ENCODE measurements at regions not wholly inside any gene's neighbourhood (a gene's known extent, or its start where the extent isn't known, plus 50 kb on each side); places are given as distances from the start of the nearest gene placed in this dataset.

GRCh38 chr11:42576318-42576717 lies 735.5 kb upstream of the API5 start:
- Mint-ChIP-seq H3K9me3 (peaks cover 0 to 15% (median 7%) of the 10 kb centered on the region in 8 donors), H3K4me1 (no peaks in the 10 kb centered on the region), H3K4me3 (no peak overlapping the region), H3K27me3 (no peaks in the 10 kb centered on the region), H3K27ac (no peak overlapping the region), H3K36me3 (no peaks in the 10 kb centered on the region)
- ChIA-PET CTCF (ENCODE audit: partially characterized antibody) (no interaction called here), POLR2A (ENCODE audit: partially characterized antibody) (no interaction called here)
- intact Hi-C loops (cut with micrococcal nuclease), result no loop called here
- H3K36me3 ChIP-seq (ENCODE audit: insufficient read depth, low read length), result no peaks in the 10 kb centered on the region
- no peak overlapping the region for H3K27ac ChIP-seq (ENCODE audit: low read depth, low read length)
- H3K4me1 ChIP-seq (ENCODE audit: insufficient read depth, low read length), result no peaks in the 10 kb centered on the region
- H3K27me3 ChIP-seq (ENCODE audit: insufficient read depth, low read length), result no peaks in the 10 kb centered on the region
- H3K9me3 ChIP-seq (ENCODE audit: control insufficient read depth in 1 of 2, low read length in 2 of 2), result no peaks in the 10 kb centered on the region
- no peak overlapping the region for H3K4me3 ChIP-seq (ENCODE audit: low read length in 2 of 2)
- no peak for DNase-seq

GRCh38 chr11:42589286-42589685 lies 722.5 kb upstream of the API5 start:
- H3K4me1 ChIP-seq (ENCODE audit: insufficient read depth, low read length), result no peaks in the 10 kb centered on the region
- H3K36me3 ChIP-seq (ENCODE audit: insufficient read depth, low read length), result no peaks in the 10 kb centered on the region
- Mint-ChIP-seq H3K27me3 (no peaks in the 10 kb centered on the region), H3K4me3 (no peak overlapping the region), H3K4me1 (no peaks in the 10 kb centered on the region), H3K36me3 (no peaks in the 10 kb centered on the region), H3K9me3 (peaks cover 0 to 15% (median 4%) of the 10 kb centered on the region in 8 donors), H3K27ac (no peak overlapping the region)
- H3K4me3 ChIP-seq (ENCODE audit: low read length in 2 of 2), result no peak overlapping the region
- POLR2A ChIA-PET (ENCODE audit: partially characterized antibody), result no interaction called here
- no peaks in the 10 kb centered on the region for H3K9me3 ChIP-seq (ENCODE audit: control insufficient read depth in 1 of 2, low read length in 2 of 2)
- intact Hi-C loops (cut with micrococcal nuclease), result no loop called here
- no peak overlapping the region for H3K27ac ChIP-seq (ENCODE audit: low read depth, low read length)
- no peaks in the 10 kb centered on the region for H3K27me3 ChIP-seq (ENCODE audit: insufficient read depth, low read length)
- CTCF ChIA-PET (ENCODE audit: partially characterized antibody), result no interaction called here
- no peak for DNase-seq

- no peaks in the 10 kb centered on the region for H3K36me3 Mint-ChIP-seq
- DNase-seq, result no peak
- H3K27me3 ChIP-seq (ENCODE audit: insufficient read depth, low read length), result no peaks in the 10 kb centered on the region
- no peaks in the 10 kb centered on the region for H3K4me1 ChIP-seq (ENCODE audit: insufficient read depth, low read length)
- no peak overlapping the region for H3K27ac Mint-ChIP-seq
- H3K36me3 ChIP-seq (ENCODE audit: insufficient read depth, low read length), result no peaks in the 10 kb centered on the region
- H3K4me1 Mint-ChIP-seq, result no peaks in the 10 kb centered on the region
- intact Hi-C loops (cut with micrococcal nuclease), result no loop called here
- no peak overlapping the region for H3K4me3 ChIP-seq (ENCODE audit: low read length in 2 of 2)
- no peaks in the 10 kb centered on the region for H3K27me3 Mint-ChIP-seq
- H3K4me3 Mint-ChIP-seq, result no peak overlapping the region
- H3K27ac ChIP-seq (ENCODE audit: low read depth, low read length), result no peak overlapping the region
- H3K9me3 Mint-ChIP-seq, result peaks cover 0 to 15% (median 4%) of the 10 kb centered on the region in 8 donors
- H3K9me3 ChIP-seq (ENCODE audit: control insufficient read depth in 1 of 2, low read length in 2 of 2), result no peaks in the 10 kb centered on the region
- POLR2A ChIA-PET (ENCODE audit: partially characterized antibody), result no interaction called here
- CTCF ChIA-PET (ENCODE audit: partially characterized antibody), result no interaction called here
Observed at GRCh38 chr11:42591841-42592240, 720.0 kb upstream of the API5 start.

DNA sequence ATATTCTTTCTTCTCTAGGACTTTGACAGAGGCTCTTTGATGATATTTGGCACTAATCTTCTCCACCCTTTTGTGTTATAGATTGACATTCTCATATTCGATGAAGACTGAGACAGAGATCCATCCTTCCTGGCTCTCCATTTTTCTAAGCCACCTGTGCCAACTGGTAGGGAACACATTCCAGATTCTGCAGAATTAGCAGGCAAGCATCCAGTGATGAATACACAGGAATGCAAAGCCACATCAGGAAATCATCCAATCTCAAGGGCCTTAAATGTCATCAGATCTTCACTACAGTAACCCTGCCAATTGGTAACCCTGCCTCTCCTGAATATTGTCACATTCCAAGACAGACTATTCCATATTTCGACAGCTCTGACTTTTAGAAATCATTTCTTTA lies 718.4 kb upstream of the API5 start:
- Mint-ChIP-seq H3K4me1 (no peaks in the 10 kb centered on the region), H3K36me3 (no peaks in the 10 kb centered on the region), H3K27ac (no peak overlapping the region), H3K27me3 (no peaks in the 10 kb centered on the region), H3K4me3 (no peak overlapping the region), H3K9me3 (peaks cover 0 to 8% (median 3%) of the 10 kb centered on the region in 8 donors)
- H3K4me1 ChIP-seq (ENCODE audit: insufficient read depth, low read length), result no peaks in the 10 kb centered on the region
- no peak overlapping the region for H3K4me3 ChIP-seq (ENCODE audit: low read length in 2 of 2)
- no peaks in the 10 kb centered on the region for H3K27me3 ChIP-seq (ENCODE audit: insufficient read depth, low read length)
- POLR2A ChIA-PET (ENCODE audit: partially characterized antibody), result no interaction called here
- intact Hi-C loops (cut with micrococcal nuclease), result no loop called here
- H3K36me3 ChIP-seq (ENCODE audit: insufficient read depth, low read length), result no peaks in the 10 kb centered on the region
- CTCF ChIA-PET (ENCODE audit: partially characterized antibody), result no interaction called here
- no peaks in the 10 kb centered on the region for H3K9me3 ChIP-seq (ENCODE audit: control insufficient read depth in 1 of 2, low read length in 2 of 2)
- no peak overlapping the region for H3K27ac ChIP-seq (ENCODE audit: low read depth, low read length)
- no peak for DNase-seq

GRCh38 chr11:42595876-42596275 lies 715.9 kb upstream of the API5 start:
- H3K4me3 ChIP-seq (ENCODE audit: low read length in 2 of 2), result no peak overlapping the region
- intact Hi-C loops (cut with micrococcal nuclease), result no loop called here
- H3K36me3 Mint-ChIP-seq, result no peaks in the 10 kb centered on the region

DNA sequence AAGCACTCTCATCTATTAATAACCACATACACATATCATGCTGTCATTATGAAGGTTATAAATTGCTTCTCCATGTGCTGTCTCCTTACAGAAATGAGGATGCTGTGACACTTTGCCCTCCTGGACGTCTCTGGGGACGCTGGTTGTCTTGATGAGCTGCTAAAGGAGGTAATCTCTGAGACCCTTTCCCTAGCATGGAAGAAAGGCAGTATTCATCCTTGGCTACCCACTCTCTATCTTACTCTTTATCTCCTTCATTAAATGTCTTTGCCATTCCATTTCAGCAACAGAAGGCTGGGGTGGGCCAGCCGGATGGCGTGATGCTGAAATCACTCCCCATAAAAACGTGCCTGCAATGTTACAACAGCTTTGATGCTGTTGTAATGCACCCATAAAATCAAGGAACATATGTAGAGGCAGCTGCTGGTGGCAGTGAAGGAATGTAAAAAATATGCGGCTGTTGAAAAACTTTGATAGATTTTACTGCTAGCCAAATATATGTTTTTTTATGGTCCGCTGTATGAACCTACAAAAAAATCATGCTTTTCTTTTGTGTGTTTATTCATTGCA lies 715.1 kb upstream of the API5 start:
- no peaks in the 10 kb centered on the region for H3K27me3 ChIP-seq (ENCODE audit: insufficient read depth, low read length)
- H3K4me1 ChIP-seq (ENCODE audit: insufficient read depth, low read length), result no peaks in the 10 kb centered on the region
- ChIA-PET CTCF (ENCODE audit: partially characterized antibody) (no interaction called here), POLR2A (ENCODE audit: partially characterized antibody) (no interaction called here)
- H3K9me3 ChIP-seq (ENCODE audit: control insufficient read depth in 1 of 2, low read length in 2 of 2), result no peaks in the 10 kb centered on the region
- Mint-ChIP-seq H3K4me1 (no peaks in the 10 kb centered on the region), H3K27ac (no peak overlapping the region), H3K27me3 (no peaks in the 10 kb centered on the region), H3K4me3 (no peak overlapping the region), H3K9me3 (peaks cover 0 to 5% (median 3%) of the 10 kb centered on the region in 8 donors), H3K36me3 (no peaks in the 10 kb centered on the region)
- H3K27ac ChIP-seq (ENCODE audit: low read depth, low read length), result no peak overlapping the region
- H3K4me3 ChIP-seq (ENCODE audit: low read length in 2 of 2), result no peak overlapping the region
- intact Hi-C loops (cut with micrococcal nuclease), result no loop called here
- H3K36me3 ChIP-seq (ENCODE audit: insufficient read depth, low read length), result no peaks in the 10 kb centered on the region
- no peak for DNase-seq

More at GRCh38 chr11:42595876-42596275, 715.9 kb upstream of the API5 start:
- DNase-seq, result no peak
- Histone ChIP-seq H3K36me3 (ENCODE audit: insufficient read depth, low read length) (no peaks in the 10 kb centered on the region), H3K9me3 (ENCODE audit: control insufficient read depth in 1 of 2, low read length in 2 of 2) (no peaks in the 10 kb centered on the region), H3K4me1 (ENCODE audit: insufficient read depth, low read length) (no peaks in the 10 kb centered on the region), H3K27me3 (ENCODE audit: insufficient read depth, low read length) (no peaks in the 10 kb centered on the region), H3K27ac (ENCODE audit: low read depth, low read length) (no peak overlapping the region)
- Mint-ChIP-seq H3K9me3 (peaks cover 0 to 5% (median 3%) of the 10 kb centered on the region in 8 donors), H3K27me3 (no peaks in the 10 kb centered on the region), H3K27ac (no peak overlapping the region), H3K4me1 (no peaks in the 10 kb centered on the region), H3K4me3 (no peak overlapping the region)
- CTCF ChIA-PET (ENCODE audit: partially characterized antibody), result no interaction called here
- POLR2A ChIA-PET (ENCODE audit: partially characterized antibody), result no interaction called here

- Histone ChIP-seq H3K27ac (ENCODE audit: low read depth, low read length) (no peak overlapping the region), H3K27me3 (ENCODE audit: insufficient read depth, low read length) (no peaks in the 10 kb centered on the region), H3K4me1 (ENCODE audit: insufficient read depth, low read length) (no peaks in the 10 kb centered on the region), H3K4me3 (ENCODE audit: low read length in 2 of 2) (no peak overlapping the region), H3K36me3 (ENCODE audit: insufficient read depth, low read length) (no peaks in the 10 kb centered on the region), H3K9me3 (ENCODE audit: control insufficient read depth in 1 of 2, low read length in 2 of 2) (no peaks in the 10 kb centered on the region)
- H3K36me3 Mint-ChIP-seq, result no peaks in the 10 kb centered on the region
- CTCF ChIA-PET (ENCODE audit: partially characterized antibody), result no interaction called here
- intact Hi-C loops (cut with micrococcal nuclease), result no loop called here
- H3K9me3 Mint-ChIP-seq, result peaks cover 0 to 12% (median 6%) of the 10 kb centered on the region in 8 donors
- no peaks in the 10 kb centered on the region for H3K27me3 Mint-ChIP-seq
- DNase-seq, result no peak
- H3K27ac Mint-ChIP-seq, result no peak overlapping the region
- POLR2A ChIA-PET (ENCODE audit: partially characterized antibody), result no interaction called here
- H3K4me1 Mint-ChIP-seq, result no peaks in the 10 kb centered on the region
- no peak overlapping the region for H3K4me3 Mint-ChIP-seq
Observed at GRCh38 chr11:42598341-42598740, 713.5 kb upstream of the API5 start.

DNA sequence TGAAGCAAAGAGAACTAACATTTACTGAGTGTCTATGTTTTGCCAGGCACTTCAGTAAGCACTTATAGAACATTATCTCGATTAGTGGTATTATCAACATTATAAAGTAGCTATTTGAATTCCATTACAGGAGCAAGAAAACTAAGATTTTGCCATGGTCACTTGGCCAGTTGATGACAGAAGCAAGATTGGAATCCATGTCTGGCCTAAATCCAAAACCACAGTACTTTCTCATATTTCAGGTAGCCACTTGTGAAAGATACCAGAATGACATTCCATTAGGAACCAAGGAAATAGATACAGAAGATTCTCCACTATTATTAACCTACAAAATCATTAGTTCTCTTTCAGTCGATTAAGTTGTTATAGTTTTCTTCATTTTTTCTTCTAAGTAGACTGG lies 691.0 kb upstream of the API5 start:
- Mint-ChIP-seq H3K36me3 (no peaks in the 10 kb centered on the region), H3K9me3 (peaks cover 0 to 21% (median 6%) of the 10 kb centered on the region in 8 donors), H3K4me3 (no peak overlapping the region), H3K27ac (no peak overlapping the region), H3K4me1 (no peaks in the 10 kb centered on the region), H3K27me3 (no peaks in the 10 kb centered on the region)
- ChIA-PET CTCF (ENCODE audit: partially characterized antibody) (no interaction called here), POLR2A (ENCODE audit: partially characterized antibody) (no interaction called here)
- intact Hi-C loops (cut with micrococcal nuclease), result no loop called here
- DNase-seq, result no peak
- Histone ChIP-seq H3K27me3 (ENCODE audit: insufficient read depth, low read length) (no peaks in the 10 kb centered on the region), H3K4me3 (ENCODE audit: low read length in 2 of 2) (no peak overlapping the region), H3K27ac (ENCODE audit: low read depth, low read length) (no peak overlapping the region), H3K9me3 (ENCODE audit: control insufficient read depth in 1 of 2, low read length in 2 of 2) (no peaks in the 10 kb centered on the region), H3K4me1 (ENCODE audit: insufficient read depth, low read length) (no peaks in the 10 kb centered on the region), H3K36me3 (ENCODE audit: insufficient read depth, low read length) (no peaks in the 10 kb centered on the region)
